ENCODE measurements at regions not wholly inside any gene's neighbourhood (a gene's known extent, or its start where the extent isn't known, plus 50 kb on each side); places are given as distances from the start of the nearest gene placed in this dataset.

DNA sequence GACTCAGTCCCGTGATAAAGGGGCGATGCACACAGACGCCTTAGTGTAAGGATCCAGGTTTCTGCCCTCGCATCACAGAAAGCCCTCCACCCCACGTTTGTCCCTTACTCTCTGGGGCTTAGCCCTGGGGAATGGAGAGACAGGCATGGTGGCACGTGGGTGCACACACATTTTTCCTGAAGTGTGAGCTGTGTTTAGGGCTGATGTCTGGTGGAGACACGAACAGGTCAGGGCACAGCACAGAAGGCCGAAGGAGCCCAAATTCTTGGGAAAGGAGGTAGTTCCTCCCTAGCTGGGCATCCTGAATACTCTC lies 84.3 kb upstream of the DHRSX start:
- peak overlapping the region; percentile 80; the same call in 1 of the 2 replicates for H2BK20ac ChIP-seq (ENCODE audit: low read length)
- H3K79me2 ChIP-seq (ENCODE audit: control insufficient read depth in 1 of 2, insufficient read depth in 2 of 2, low read length in 2 of 2): no peaks in the 10 kb centered on the region
- CTCF ChIA-PET (ENCODE audit: partially characterized antibody): no interaction called here
- H4K5ac ChIP-seq (ENCODE audit: insufficient read length, low read depth, low read length): no peak overlapping the region
- H4K8ac ChIP-seq (ENCODE audit: extremely low read depth, insufficient read depth, low read length): no peak overlapping the region
- H3K27me3 ChIP-seq (replicated peaks in 1 of 4; ENCODE audit: control insufficient read depth in 3 of 4, extremely low read depth in 1 of 4, insufficient read depth in 3 of 4, low read length in 3 of 4): peaks cover 14 to 35% (median 29%) of the 10 kb centered on the region in 4 experiments
- no peak overlapping the region for H2AFZ ChIP-seq (ENCODE audit: low read length)
- H2BK5ac ChIP-seq (ENCODE audit: low read depth, low read length): no peak overlapping the region
- peak overlapping the region; percentile 62 to 96 for H3K4me2 ChIP-seq (ENCODE audit: insufficient read depth in 1 of 2, low read depth in 2 of 2, low read length in 2 of 2)
- H3K23ac ChIP-seq (ENCODE audit: insufficient read length): no peak overlapping the region
- FAIRE-seq (no peak), DNase-seq (ENCODE audit: low read depth in 1 of 2, low spot score in 2 of 2) (peak in 1 of 2 experiments; percentile 56)
- peak overlapping the region; percentile 66; the same call in 1 of the 2 replicates for H2BK15ac ChIP-seq (ENCODE audit: low read length)
- no peaks in the 10 kb centered on the region for H3K36me3 ChIP-seq (ENCODE audit: control insufficient read depth in 2 of 4, insufficient read depth in 4 of 4, low read length in 3 of 4)
- no peak overlapping the region for H3K27ac ChIP-seq (ENCODE audit: low read depth, low read length)
- H2AK5ac ChIP-seq (ENCODE audit: low read depth, low read length): 0 out of 2 replicates have a peak overlapping the region, but pooled peaks have one; percentile 59
- POLR2A ChIA-PET (ENCODE audit: partially characterized antibody): no interaction called here
- peak overlapping the region; percentile 86 for H2BK12ac ChIP-seq (ENCODE audit: low read depth, low read length)
- no peak overlapping the region for H3K4ac ChIP-seq (replicated peaks; ENCODE audit: insufficient read length, low read depth, low read length)
- WGBS, 2 experiments (ENCODE audit: extremely low coverage in 1 of 2, insufficient coverage in 1 of 2, insufficient read length in 1 of 2, insufficient replicate concordance in 2 of 2, low coverage in 1 of 2, low lambda C conversion rate in 2 of 2, missing lambda C conversion rate in 1 of 2): 37% methylated on average over 8 of the region's 8 CpGs; no CpG with 5 or more reads in 1 of the 2 experiments
- H3K9me3 ChIP-seq (ENCODE audit: insufficient read depth in 2 of 2, low read depth in 1 of 2, low read length in 1 of 2): no peaks in the 10 kb centered on the region
- H3K79me1 ChIP-seq (ENCODE audit: low read depth, low read length): no peaks in the 10 kb centered on the region
- H3K9ac ChIP-seq (replicated peaks in 1 of 4; ENCODE audit: extremely low read depth in 1 of 4, low read depth in 3 of 4, low read length in 3 of 4): no peak overlapping the region
- peaks cover 6 to 25% (median 15%) of the 10 kb centered on the region in 4 experiments for H3K4me1 ChIP-seq (replicated peaks in 1 of 4; ENCODE audit: control insufficient read depth in 3 of 4, insufficient read depth in 4 of 4, low read length in 3 of 4)
- H3K14ac ChIP-seq (ENCODE audit: insufficient read length): no peak overlapping the region
- TF ChIP-seq CBX8 (IDR thresholded peaks at IDR 0.05; ENCODE audit: borderline replicate concordance, low read depth, low read length): no peak
- TF ChIP-seq, protein P1, sequence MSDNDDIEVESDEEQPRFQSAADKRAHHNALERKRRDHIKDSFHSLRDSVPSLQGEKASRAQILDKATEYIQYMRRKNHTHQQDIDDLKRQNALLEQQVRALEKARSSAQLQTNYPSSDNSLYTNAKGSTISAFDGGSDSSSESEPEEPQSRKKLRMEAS (IDR thresholded peaks at IDR 0.05): peak; percentile 36
- H3K18ac ChIP-seq (ENCODE audit: extremely low read depth, low read length): peak overlapping the region; percentile 79
- no peak overlapping the region for H3K56ac ChIP-seq (replicated peaks; ENCODE audit: insufficient read length, low read depth, low read length)
- H3K4me3 ChIP-seq (ENCODE audit: extremely low read depth in 1 of 4, insufficient read depth in 2 of 4, low read depth in 3 of 4, low read length in 4 of 4): peak overlapping the region in 3 of 4 experiments; percentile 3 to 76 (median 62); a peak in 5 of 8 replicates
- H4K20me1 ChIP-seq (replicated peaks in 1 of 2; ENCODE audit: control insufficient read depth in 1 of 2, insufficient read depth in 2 of 2, low read length in 2 of 2): no peaks in the 10 kb centered on the region
- H4K91ac ChIP-seq (replicated peaks; ENCODE audit: insufficient read length, low read length): peak overlapping the region; percentile 57
- H3K23me2 ChIP-seq (ENCODE audit: low read depth, low read length): peaks cover 14% of the 10 kb centered on the region
- peak overlapping the region; percentile 44 for H2BK120ac ChIP-seq (replicated peaks; ENCODE audit: low read depth, low read length)
